KBM-7 (cell line): ENCODE measurements at regions not wholly inside any gene's neighbourhood (a gene's known extent, or its start where the extent isn't known, plus 50 kb on each side); places are given as distances from the start of the nearest gene placed in this dataset.
A peak's percentile ranks its signal among the peaks of the same experiment; 100 is the strongest.

ENCODE experiments used
- DNase-seq: peaks from one replicate; pipeline ENCODE4 v3.0.0-alpha.2; 2015
- in situ Hi-C: fragments of 300-500 bp; cut with MboI; formaldehyde crosslinking; loops from 2 replicates; pipeline ENCODE4 v1.14.3; 2020; ENCODE audit warnings: low sequenced_read_pairs, low pct_unique_long_range_greater_than_20kb, mixed read lengths

DNA sequence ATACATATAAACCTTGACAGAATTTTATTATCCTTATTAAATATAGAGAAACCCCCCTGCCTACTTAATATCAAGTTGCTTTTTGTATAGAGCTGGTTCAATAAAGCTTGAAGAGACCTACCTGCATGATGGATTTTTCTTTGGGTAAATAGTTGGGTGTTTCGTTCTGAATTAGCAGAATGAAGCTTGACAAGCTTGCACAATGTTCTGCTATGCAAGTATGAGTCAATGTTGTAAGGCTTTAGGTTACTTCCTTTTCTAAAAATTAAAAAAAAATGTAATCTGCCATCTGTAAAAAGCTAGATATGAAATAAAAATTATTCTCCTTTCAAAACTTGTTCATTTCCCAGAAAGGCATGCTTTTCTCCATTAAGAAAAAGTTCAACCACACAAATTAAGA is 1662.6 kb upstream of the SEL1L start:
- DNase-seq: no peak
- in situ Hi-C loops: no loop called here

GRCh38 chr14:83197271-83197670 is 1663.6 kb upstream of the SEL1L start:
- DNase-seq: no peak
- in situ Hi-C loops: no loop called here

- in situ Hi-C loops: no loop called here
Observed at GRCh38 chr14:83207550-83207949, 1673.9 kb upstream of the SEL1L start.

DNA sequence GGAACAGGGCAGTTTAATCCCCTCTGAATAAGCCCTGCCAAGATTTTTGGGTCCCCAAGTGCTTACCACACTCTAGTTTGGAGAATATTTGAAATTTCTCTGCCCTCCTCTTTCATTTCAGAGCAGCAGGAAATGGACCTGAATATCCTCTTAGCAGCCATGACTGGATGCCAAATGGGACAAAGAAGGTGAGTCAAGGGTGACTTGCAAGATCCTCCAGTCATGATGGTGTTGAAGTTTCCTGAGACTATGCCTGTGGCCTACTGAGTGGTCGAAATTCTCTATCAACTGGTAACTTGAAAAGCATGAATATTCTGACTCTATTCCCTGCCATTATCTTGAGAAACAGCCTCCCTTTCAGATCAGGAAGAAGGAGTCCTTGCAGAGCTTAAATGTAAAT is 1674.7 kb upstream of the SEL1L start:
- in situ Hi-C loops: no loop called here
- DNase-seq: no peak

More at GRCh38 chr14:83207550-83207949, 1673.9 kb upstream of the SEL1L start:
- DNase-seq: no peak

DNA sequence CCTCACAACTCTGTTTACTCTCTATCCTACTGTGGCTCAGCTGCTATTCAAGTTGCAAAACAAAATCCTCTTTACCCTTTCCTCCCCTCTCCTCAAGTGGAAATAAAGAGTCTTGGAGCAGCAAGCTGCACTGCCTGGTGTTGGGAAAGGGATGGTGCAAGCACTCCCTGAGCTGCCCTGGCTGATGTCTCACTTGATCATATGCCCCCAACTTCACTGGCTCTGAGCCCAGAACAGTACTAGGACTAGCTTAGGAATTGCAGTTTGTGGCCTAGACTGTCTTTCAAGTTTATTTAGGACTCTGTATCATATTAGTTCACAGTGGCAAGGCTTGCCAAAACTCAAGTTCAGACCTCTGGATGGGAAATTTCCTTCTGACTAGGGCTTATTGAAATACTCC is 1683.8 kb upstream of the SEL1L start:
- in situ Hi-C loops: no loop called here
- DNase-seq: no peak

DNA sequence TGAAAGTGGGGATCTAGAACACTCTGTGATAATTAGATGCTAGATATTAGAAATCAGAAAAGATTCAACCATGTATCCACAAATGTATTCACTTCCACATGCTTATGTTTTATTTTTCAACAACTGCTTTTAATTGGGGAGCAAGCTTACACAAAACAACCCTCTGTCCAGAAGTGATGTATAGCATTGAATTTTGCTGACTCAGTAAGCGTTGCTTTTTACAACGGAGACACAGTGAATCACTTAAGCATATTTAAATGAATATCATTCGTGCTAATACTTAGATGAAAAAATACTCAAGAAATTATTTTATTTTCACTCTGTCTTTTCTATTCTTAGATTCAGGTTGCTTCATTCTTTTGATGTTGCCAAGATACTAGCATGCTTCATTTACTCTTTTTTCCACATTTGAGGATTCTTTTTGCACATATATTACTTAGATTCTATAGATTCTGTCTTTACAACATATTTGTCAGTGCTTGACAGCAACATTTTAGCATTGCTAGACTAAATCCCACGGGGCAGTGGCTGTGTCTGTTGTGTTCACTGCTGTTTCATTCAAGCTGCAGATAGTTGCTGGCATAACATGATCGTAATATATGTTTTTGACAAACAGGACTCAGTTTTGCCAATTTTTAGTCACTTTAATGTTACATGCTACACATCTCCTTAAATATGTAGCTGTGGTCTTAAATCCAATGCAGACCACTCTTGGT is 1714.4 kb upstream of the SEL1L start:
- no peak for DNase-seq
- in situ Hi-C loops: no loop called here

- no peak for DNase-seq
- in situ Hi-C loops: no loop called here
Observed at GRCh38 chr14:83251402-83251801, 1717.7 kb upstream of the SEL1L start.

GRCh38 chr14:83253870-83254269 is 1720.2 kb upstream of the SEL1L start:
- DNase-seq: no peak
- in situ Hi-C loops: no loop called here

DNA sequence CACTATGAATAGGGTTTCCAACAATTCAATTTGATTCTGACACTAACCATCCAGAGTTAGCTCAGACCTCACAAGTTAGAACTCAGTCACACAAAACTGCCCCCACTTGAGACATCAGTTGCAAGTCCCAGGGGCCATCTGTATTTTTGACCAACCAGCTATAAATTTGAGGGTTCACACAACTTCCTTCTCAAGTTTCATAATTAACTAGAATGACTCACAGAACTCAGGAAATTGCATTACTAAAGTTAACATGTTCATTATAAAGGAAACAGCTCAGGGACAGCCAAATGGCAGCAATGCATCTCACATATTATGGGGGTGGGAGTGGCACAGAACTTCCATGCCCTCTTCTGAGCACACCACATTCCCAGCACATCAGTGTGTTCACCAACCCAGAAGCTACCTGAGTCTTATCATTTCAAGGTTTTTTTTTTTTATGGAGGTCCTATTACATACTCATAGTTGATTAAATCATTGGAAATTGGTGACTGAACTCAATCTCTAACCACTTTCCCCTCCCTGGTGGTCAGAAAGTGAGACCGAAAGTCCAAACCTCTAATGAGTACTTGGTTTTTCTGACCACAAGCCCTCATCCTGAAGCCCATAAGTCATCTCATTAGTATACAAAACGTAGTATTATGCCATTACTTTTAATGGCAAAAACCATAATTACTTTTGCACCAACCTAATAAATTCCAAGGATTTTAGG is 1721.5 kb upstream of the SEL1L start:
- in situ Hi-C loops: no loop called here
- DNase-seq: peak; percentile 1

- in situ Hi-C loops: no loop called here
Observed at GRCh38 chr14:83255727-83256090, 1722.1 kb upstream of the SEL1L start.

DNA sequence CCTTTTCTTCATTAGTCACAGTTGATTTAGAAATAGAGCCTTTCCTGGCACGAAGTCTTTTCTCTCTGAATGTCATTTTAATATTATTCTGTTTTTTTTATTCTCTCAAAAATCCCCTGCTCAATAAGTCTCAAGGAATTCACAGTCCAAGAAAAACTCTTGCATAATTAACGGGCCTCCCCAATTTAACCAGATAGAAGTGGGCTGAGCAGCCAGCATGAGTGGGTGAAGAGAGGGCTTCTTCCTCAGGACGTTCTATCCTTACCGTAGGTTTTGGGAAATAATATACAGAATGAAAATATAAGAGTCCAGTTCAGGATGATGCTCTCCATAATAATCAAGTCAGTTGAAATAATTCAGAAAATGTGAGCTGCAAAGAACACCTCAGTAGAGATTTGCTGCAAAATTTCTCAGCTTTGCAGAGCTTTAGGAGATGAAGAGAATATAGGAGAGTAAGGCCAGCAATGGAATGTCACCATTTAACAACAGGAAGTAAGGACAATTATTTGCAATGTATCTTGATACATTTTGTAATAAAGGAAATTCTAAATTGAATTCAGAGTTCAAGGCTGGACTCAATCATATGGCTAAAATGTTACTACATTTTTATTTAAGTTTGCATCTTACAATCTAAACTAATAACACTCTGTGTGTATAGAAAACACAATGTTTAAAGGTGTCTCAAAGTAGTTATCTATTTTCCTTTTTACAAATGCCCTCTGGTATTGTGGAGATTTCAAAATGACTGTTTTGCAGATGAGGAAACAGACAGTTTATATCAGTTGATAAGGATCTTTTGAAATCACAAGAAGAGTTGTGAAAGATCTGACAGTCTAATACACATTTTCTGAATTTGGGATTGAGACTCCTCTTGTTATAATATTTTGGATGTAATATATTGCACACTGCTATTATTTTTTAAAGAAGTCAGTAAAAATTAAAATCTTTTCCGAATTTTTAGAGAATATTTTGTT is 1724.1 kb upstream of the SEL1L start:
- in situ Hi-C loops: no loop called here
- no peak for DNase-seq

More at GRCh38 chr14:83255727-83256090, 1722.1 kb upstream of the SEL1L start:
- no peak for DNase-seq

DNA sequence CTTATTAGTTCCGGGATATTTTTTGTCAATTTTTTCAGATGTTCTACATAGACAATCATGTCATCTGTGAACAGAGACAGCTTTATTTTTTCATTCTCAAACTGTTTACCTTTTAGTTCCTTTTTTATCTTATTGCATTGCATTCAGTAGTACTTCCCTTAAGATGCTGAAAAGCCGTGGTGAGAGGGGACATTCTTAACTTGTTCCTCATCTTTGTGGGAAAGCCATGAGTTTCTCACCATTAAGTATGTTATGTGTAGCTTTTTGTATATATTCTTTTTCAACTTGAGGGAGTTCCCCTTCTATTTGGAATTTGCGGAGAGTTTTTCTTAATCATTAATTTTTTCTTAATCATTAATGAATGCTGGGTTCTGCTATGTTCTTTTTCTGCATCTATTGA is 1727.1 kb upstream of the SEL1L start:
- in situ Hi-C loops: no loop called here
- no peak for DNase-seq

DNA sequence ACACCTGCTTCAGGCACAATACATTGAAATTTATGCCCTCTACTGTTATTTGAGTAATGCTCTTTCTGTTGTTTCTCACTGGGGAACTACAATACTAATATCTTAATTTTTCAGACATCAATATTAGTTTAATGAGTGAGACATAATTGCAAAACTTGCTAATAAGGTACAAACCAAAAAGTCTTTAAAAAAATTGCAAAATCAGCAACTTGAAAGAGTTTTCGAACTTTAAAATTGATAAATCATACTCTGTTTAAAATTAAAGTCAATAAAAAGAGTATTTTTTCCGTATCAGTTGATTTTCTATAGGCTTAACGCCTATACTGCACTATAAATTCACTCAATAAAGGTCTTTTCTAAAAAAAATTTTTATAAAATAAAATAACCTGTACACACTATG is 1735.9 kb upstream of the SEL1L start:
- DNase-seq: no peak
- in situ Hi-C loops: no loop called here

DNA sequence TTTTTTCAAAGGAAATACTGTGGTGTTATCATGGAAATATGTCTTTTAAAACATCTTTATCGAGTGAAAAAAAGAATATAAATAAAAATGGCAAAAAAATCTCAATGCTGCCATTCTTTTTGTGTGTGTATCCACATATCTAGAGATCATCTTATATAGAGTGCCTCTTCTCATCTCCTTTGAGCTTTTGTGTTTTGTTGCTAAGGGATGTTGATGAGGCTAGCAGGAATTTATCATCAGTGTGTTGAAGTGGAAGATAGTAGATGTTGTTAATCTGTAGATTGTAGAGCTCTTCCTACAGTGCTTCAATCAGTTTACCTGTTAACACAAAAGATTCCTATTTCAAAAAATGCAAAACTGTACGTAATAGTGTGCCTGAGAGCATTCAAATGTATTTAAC is 1738.0 kb upstream of the SEL1L start:
- no peak for DNase-seq
- in situ Hi-C loops: no loop called here

DNA sequence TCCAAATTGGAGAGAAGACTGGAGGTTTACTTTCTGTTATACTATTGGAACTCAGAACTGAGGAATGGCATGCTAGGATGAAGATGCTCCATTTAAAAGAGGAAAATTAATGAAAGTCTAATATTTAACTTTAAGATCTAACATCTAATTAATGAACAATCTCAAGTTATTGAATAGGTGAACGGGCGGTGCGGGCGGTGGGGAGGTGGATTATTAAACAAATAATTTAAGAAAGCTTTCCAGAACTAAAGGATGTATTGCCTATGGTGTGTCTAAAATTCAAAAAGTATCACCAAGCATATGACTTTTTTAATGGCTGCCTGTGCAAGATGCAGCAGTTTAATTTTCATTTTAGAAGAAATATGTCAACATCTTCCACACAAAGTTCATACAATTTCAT is 1747.1 kb upstream of the SEL1L start:
- no peak for DNase-seq
- in situ Hi-C loops: no loop called here

- DNase-seq: no peak
- in situ Hi-C loops: no loop called here
Observed at GRCh38 chr14:83282706-83283105, 1749.1 kb upstream of the SEL1L start.

DNA sequence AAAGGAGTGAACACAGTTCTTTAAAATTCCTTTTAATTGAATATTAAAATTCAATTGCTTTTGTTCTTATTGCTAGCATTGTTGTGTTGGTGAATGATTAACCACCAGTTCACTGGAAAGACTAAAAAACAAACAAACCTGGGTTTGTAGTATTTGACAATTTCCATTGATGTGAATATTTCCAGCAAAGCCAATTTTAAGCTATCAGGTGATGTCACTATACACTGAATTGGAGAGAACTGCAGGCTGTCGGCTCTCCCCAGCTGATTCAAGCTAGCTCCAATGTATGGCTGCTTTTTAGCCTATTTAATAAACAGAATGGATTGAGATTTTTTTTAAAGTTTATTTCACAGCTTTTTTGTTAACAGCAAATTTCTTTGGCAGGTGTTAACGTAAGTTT is 1753.6 kb upstream of the SEL1L start:
- no peak for DNase-seq
- in situ Hi-C loops: no loop called here

- in situ Hi-C loops: no loop called here
- DNase-seq: no peak
Observed at GRCh38 chr14:83289390-83289789, 1755.7 kb upstream of the SEL1L start.

DNA sequence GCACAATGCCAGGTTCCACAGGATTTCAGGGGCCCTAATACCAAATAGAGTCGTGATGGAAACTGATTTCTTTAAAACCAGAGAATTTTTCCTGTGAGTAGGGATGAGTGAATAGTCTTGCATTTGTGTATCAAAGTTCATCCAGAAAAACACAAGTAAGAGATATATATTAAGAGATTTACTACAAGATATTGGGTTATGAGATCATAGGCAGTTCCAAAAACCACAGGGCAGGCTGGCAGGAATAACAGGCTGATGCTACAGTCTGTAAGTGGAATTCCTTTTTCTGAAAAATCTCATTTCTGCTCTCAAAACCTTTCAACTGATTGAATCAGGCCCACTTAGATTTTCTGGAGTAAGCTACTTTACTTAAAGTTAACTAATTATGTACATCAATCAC is 1756.2 kb upstream of the SEL1L start:
- in situ Hi-C loops: no loop called here
- DNase-seq: no peak

DNA sequence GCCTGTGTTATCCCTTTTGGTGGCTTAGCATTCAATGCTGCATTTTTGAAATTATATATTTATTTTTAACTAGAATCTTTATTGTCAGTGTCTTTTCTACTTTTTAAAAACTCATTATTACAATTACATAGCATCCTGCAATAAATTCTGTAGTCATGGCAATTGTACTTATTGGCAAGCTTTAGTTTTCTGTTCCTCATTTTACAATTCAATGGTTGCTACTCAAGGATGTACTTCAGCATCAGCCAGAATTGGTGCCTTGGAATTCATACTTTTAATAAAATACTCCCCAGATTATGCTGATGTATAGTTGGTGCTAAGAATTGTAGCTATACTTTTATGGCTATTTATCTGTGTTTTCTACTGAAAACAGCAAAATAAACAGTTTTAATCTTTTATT is 1756.8 kb upstream of the SEL1L start:
- in situ Hi-C loops: no loop called here

More for the DNA sequence above, 1756.8 kb upstream of the SEL1L start:
- DNase-seq: no peak
